HepG2 (cell line): ENCODE measurements at regions not wholly inside any gene's neighbourhood (a gene's known extent, or its start where the extent isn't known, plus 50 kb on each side); places are given as distances from the start of the nearest gene placed in this dataset.

Source experiments
- HDAC6 ChIP-seq: fragments of 200-600 bp; sonication (generic); IDR thresholded peaks from 2 replicates; pipeline ENCODE4 v1.7.0; 2017; ENCODE audit warnings: mild to moderate bottlenecking, antibody characterized with exemption, low read length, low read depth
- ZNF180 ChIP-seq: sonication (generic); formaldehyde crosslinking; IDR thresholded peaks from 2 replicates; pipeline ENCODE4 v1.4.0; 2020; ENCODE audit warnings: low read depth, missing genetic modification reagents, borderline replicate concordance
- TF ChIP-seq, protein P1 (sequence below): sonication (generic); formaldehyde crosslinking; IDR thresholded peaks from 2 replicates; pipeline ENCODE4 v1.5.0; 2020; ENCODE audit warnings: mild to moderate bottlenecking, missing genetic modification reagents, moderate library complexity

DNA sequence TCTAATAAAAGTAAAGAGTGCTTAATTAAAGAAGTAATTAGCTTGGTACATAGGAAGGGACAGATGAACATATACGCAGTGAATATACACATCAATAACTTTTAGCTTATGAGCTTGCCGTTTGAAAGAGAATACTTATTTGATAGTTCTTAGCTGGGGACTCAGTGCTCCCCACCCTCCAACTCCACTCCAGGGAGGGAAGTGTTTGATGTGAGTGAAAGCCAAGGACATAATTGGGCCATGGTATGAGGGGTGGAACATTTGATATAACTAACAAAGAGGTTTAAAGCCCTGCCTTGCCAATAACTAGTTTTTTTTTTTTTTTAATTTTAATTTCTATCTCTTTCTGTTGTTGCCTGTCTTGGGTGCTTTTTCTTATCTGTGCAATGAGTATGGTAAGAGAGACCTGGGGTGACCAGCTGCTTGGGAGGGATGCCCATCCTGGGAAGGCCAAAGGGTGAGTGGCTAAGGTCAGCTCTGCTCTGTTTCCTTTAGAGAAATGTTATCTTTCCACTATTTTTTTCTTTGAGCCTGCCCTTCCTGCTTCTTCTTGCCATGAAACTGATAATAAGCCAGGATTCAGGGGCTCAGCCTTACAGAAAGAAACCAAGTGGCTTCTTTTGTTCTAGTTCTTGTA lies 132.8 kb upstream of the CPSF6 start:
- TF ChIP-seq HDAC6 = no peak
- TF ChIP-seq, protein P1, sequence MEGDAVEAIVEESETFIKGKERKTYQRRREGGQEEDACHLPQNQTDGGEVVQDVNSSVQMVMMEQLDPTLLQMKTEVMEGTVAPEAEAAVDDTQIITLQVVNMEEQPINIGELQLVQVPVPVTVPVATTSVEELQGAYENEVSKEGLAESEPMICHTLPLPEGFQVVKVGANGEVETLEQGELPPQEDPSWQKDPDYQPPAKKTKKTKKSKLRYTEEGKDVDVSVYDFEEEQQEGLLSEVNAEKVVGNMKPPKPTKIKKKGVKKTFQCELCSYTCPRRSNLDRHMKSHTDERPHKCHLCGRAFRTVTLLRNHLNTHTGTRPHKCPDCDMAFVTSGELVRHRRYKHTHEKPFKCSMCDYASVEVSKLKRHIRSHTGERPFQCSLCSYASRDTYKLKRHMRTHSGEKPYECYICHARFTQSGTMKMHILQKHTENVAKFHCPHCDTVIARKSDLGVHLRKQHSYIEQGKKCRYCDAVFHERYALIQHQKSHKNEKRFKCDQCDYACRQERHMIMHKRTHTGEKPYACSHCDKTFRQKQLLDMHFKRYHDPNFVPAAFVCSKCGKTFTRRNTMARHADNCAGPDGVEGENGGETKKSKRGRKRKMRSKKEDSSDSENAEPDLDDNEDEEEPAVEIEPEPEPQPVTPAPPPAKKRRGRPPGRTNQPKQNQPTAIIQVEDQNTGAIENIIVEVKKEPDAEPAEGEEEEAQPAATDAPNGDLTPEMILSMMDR = no peak
- TF ChIP-seq ZNF180 = no peak
